Smooth muscle cell (in vitro differentiated cells): ENCODE measurements at regions not wholly inside any gene's neighbourhood (a gene's known extent, or its start where the extent isn't known, plus 50 kb on each side); places are given as distances from the start of the nearest gene placed in this dataset.

Source experiments
- DNase-seq: peaks from one replicate; lab custom pipeline; 2025; ENCODE audit not compliant: unreplicated experiment; lab: John Stamatoyannopoulos, UW
- H2AFZ ChIP-seq: fragments of 200-600 bp; sonication (generic); 2 replicates; pipeline ENCODE4 v1.6.0; 2016; ENCODE audit warnings: antibody characterized with exemption, low read depth, mild to moderate bottlenecking
- H3F3A ChIP-seq: fragments of 200-600 bp; sonication (generic); 2 replicates; pipeline ENCODE4 v1.6.0; 2017; ENCODE audit warnings: antibody characterized with exemption, low read depth
- H3K27ac ChIP-seq: fragments of 200-600 bp; sonication (generic); 2 replicates; pipeline ENCODE4 v1.5.1; 2016; ENCODE audit warnings: low read depth, mild to moderate bottlenecking
- H3K27me3 ChIP-seq: fragments of 200-600 bp; sonication (generic); 2 replicates; pipeline ENCODE4 v1.6.1; 2016; ENCODE audit warnings: low read depth, mild to moderate bottlenecking
- H3K36me3 ChIP-seq: fragments of 200-600 bp; sonication (generic); 2 replicates; pipeline ENCODE4 v1.5.1; 2016; ENCODE audit warnings: low read depth
- H3K4me1 ChIP-seq: fragments of 200-600 bp; sonication (generic); 2 replicates; pipeline ENCODE4 v1.5.1; 2016; ENCODE audit warnings: low read depth
- H3K4me2 ChIP-seq: fragments of 200-600 bp; sonication (generic); 2 replicates; pipeline ENCODE4 v1.6.0; 2016; ENCODE audit warnings: mild to moderate bottlenecking
- H3K4me3 ChIP-seq: fragments of 200-600 bp; sonication (generic); 2 replicates; pipeline ENCODE4 v1.5.1; 2016; ENCODE audit warnings: mild to moderate bottlenecking
- H3K79me2 ChIP-seq: fragments of 200-600 bp; sonication (generic); 2 replicates; pipeline ENCODE4 v1.6.0; 2016; ENCODE audit warnings: low read depth, mild to moderate bottlenecking
- H3K9ac ChIP-seq: fragments of 200-600 bp; sonication (generic); 2 replicates; pipeline ENCODE4 v1.6.0; 2016; ENCODE audit warnings: low read depth
- H3K9me3 ChIP-seq: fragments of 200-600 bp; sonication (generic); replicated peaks from 2 replicates; pipeline ENCODE4 v1.5.1; 2016; ENCODE audit warnings: low read depth
- H4K20me1 ChIP-seq: fragments of 200-600 bp; sonication (generic); 2 replicates; pipeline ENCODE4 v1.6.0; 2016; ENCODE audit warnings: low read depth
- whole genome bisulfite sequencing: methylation state at CpG from one replicate; pipeline ENCODE4 v1.1.7; 2016; ENCODE audit warnings: low lambda C conversion rate; 5-methylcytosine and 5-hydroxymethylcytosine counted together
- TF ChIP-seq, protein P1 (sequence below): fragments of 200-600 bp; sonication (generic); IDR thresholded peaks from 2 replicates; pipeline ENCODE4 v1.5.1; 2017; ENCODE audit warnings: borderline replicate concordance, mild to moderate bottlenecking, antibody characterized with exemption; ENCODE audit not compliant: insufficient read depth, poor library complexity, severe bottlenecking

DNA sequence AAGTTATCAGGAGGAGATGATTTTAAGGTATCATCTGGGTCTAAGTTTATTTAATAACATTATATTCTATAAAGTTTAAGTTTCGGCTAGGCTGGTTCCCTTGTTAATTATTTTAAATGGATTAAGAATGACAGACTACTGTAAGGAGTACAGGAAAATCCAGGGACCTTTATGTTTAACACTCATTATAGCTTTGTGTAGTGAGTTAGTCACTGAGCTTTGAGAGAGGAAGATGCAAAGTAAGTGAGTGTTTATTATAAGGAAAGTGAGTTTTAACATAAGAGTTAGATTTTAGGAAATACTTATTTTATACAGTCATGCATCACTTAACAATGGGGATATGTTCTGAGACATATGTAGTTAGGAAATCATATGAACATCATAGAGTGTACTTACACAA is 485.5 kb downstream of the MMUT start:
- Histone ChIP-seq H3F3A (no peaks in the 10 kb centered on the region), H2AFZ (no peak overlapping the region), H3K36me3 (no peaks in the 10 kb centered on the region), H4K20me1 (no peaks in the 10 kb centered on the region), H3K4me2 (no peak overlapping the region), H3K27ac (no peak overlapping the region), H3K4me1 (no peaks in the 10 kb centered on the region), H3K9ac (no peak overlapping the region), H3K27me3 (no peaks in the 10 kb centered on the region), H3K79me2 (no peaks in the 10 kb centered on the region), H3K4me3 (no peak overlapping the region), H3K9me3 (no peaks in the 10 kb centered on the region)
- TF ChIP-seq, protein P1, sequence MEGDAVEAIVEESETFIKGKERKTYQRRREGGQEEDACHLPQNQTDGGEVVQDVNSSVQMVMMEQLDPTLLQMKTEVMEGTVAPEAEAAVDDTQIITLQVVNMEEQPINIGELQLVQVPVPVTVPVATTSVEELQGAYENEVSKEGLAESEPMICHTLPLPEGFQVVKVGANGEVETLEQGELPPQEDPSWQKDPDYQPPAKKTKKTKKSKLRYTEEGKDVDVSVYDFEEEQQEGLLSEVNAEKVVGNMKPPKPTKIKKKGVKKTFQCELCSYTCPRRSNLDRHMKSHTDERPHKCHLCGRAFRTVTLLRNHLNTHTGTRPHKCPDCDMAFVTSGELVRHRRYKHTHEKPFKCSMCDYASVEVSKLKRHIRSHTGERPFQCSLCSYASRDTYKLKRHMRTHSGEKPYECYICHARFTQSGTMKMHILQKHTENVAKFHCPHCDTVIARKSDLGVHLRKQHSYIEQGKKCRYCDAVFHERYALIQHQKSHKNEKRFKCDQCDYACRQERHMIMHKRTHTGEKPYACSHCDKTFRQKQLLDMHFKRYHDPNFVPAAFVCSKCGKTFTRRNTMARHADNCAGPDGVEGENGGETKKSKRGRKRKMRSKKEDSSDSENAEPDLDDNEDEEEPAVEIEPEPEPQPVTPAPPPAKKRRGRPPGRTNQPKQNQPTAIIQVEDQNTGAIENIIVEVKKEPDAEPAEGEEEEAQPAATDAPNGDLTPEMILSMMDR, result no peak
- 83% methylated on average over 1 of the region's 1 CpG for WGBS
- DNase-seq, result no peak

DNA sequence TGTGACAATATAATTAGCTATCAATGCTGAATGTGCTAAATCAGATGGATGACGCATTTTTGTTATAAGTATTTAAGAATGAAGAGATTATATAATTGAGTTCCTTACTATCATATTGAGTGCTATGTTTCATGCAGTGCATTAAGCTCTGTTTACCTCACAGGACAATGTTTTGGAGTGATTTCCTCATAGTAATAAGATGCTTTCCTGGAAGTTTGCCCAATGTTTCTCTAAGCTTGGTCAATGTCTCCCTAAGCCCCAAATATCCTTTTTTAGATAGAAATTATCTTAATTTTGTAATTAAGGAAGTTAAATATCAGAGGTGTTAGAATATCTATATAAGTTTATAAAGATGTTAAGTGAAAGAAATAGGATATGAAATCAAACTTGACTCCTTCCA is 489.6 kb downstream of the MMUT start:
- Histone ChIP-seq H3F3A (no peaks in the 10 kb centered on the region), H3K9me3 (no peaks in the 10 kb centered on the region), H3K4me3 (no peak overlapping the region), H3K79me2 (no peaks in the 10 kb centered on the region), H2AFZ (no peak overlapping the region), H3K9ac (no peak overlapping the region), H3K36me3 (no peaks in the 10 kb centered on the region), H3K27ac (no peak overlapping the region), H4K20me1 (no peaks in the 10 kb centered on the region), H3K27me3 (no peaks in the 10 kb centered on the region), H3K4me2 (no peak overlapping the region), H3K4me1 (no peaks in the 10 kb centered on the region)
- DNase-seq, result no peak
- 81% methylated on average over 1 of the region's 1 CpG for WGBS
- TF ChIP-seq, protein P1, result no peak

DNA sequence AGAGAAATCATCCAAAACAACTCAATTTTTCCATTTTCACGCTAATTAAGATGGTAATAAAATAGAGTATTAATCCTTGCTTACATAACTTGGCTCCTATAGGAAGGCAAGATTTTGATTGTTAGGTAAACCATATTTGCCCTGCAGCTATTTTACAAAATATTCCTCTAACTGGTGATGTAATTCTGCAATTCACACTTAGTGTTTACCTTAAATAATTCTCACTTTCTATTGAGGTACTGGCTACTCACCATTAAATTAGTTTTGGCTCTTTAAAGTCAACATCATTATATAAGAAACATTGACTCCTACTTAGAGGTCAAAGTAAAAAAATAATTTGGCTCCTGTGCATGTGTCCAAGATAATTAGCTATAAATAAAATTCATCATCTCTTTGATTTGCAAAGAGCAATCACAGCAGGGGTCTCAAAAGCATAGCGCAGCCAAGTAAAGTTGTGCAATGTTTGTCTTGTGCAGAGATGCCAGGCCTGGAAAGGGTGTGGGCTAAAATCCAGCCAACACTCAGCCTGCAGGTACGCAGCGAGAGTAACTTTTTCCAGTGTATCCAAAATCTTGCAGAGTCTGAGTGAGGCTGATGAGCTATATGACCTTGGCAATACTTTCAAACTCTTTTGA is 501.2 kb downstream of the MMUT start:
- no peak overlapping the region for H3K4me3 ChIP-seq
- H3K4me2 ChIP-seq, result no peak overlapping the region
- H3K36me3 ChIP-seq, result no peaks in the 10 kb centered on the region
- no peak overlapping the region for H2AFZ ChIP-seq
- H3K27ac ChIP-seq, result no peak overlapping the region
- DNase-seq, result no peak
- H3K79me2 ChIP-seq, result no peaks in the 10 kb centered on the region
- WGBS, result 96% methylated on average over 4 of the region's 4 CpGs
- no peaks in the 10 kb centered on the region for H3K27me3 ChIP-seq
- TF ChIP-seq, protein P1, result no peak
- no peaks in the 10 kb centered on the region for H3F3A ChIP-seq
- H4K20me1 ChIP-seq, result no peaks in the 10 kb centered on the region
- no peaks in the 10 kb centered on the region for H3K4me1 ChIP-seq
- H3K9me3 ChIP-seq, result no peaks in the 10 kb centered on the region
- no peak overlapping the region for H3K9ac ChIP-seq
